Right atrium auricular region (tissue), 2 donors: ENCODE measurements at regions not wholly inside any gene's neighbourhood (a gene's known extent, or its start where the extent isn't known, plus 50 kb on each side); places are given as distances from the start of the nearest gene placed in this dataset.

Experiments
- DNase-seq: peaks from one replicate; pipeline ENCODE4 v3.0.0-alpha.2; 2019; ENCODE audit warnings: low spot score
- H3K27ac ChIP-seq, 2 donors: fragments of 200-600 bp; sonication (generic); 1 replicate in 1 of 2; 2 replicates in 1 of 2; pipeline ENCODE4 v1.5.1; 2016 to 2019
- H3K27me3 ChIP-seq, 2 donors: fragments of 200-600 bp; sonication (generic); one replicate each; pipeline versions ENCODE4 v1.5.1 to v1.6.0; 2017 to 2019
- H3K36me3 ChIP-seq: fragments of 200-600 bp; sonication (generic); one replicate; pipeline ENCODE4 v1.5.1; 2016
- H3K4me1 ChIP-seq, 2 donors: fragments of 200-600 bp; sonication (generic); one replicate each; pipeline versions ENCODE4 v1.5.1 to v1.6.0; 2017 to 2019
- H3K4me3 ChIP-seq, 2 donors: fragments of 200-600 bp; sonication (generic); 1 replicate in 1 of 2; 2 replicates in 1 of 2; pipeline ENCODE4 v1.5.1; 2017 to 2019; ENCODE audit warnings: mild to moderate bottlenecking in 1 of 2, moderate library complexity in 1 of 2
- H3K9me3 ChIP-seq, 2 donors: fragments of 200-600 bp; sonication (generic); one replicate each; pipeline ENCODE4 v1.5.1; 2019
- CTCF ChIP-seq, 2 donors: fragments of 200-600 bp; sonication (generic); IDR thresholded peaks; one replicate each; pipeline ENCODE4 v1.5.1; 2019; ENCODE audit warnings: antibody characterized with exemption in 2 of 2

- Histone ChIP-seq H3K9me3 (no peaks in the 10 kb centered on the region), H3K27ac (no peak overlapping the region), H3K27me3 (no peaks in the 10 kb centered on the region), H3K4me1 (no peaks in the 10 kb centered on the region), H3K36me3 (no peaks in the 10 kb centered on the region), H3K4me3 (no peak overlapping the region)
- TF ChIP-seq CTCF (IDR thresholded peaks at IDR 0.05), result no peak
- DNase-seq, result no peak
These were observed 91.5 kb upstream of the CRHR1 start for GRCh38 chr17:45692661-45693060.

- Histone ChIP-seq H3K27me3 (no peaks in the 10 kb centered on the region), H3K27ac (no peak overlapping the region)
- no peak for TF ChIP-seq CTCF (IDR thresholded peaks at IDR 0.05)
These were observed 90.3 kb upstream of the CRHR1 start for GRCh38 chr17:45693792-45694191.

GRCh38 chr17:45696442-45696841 lies 87.7 kb upstream of the CRHR1 start:
- no peaks in the 10 kb centered on the region for H3K9me3 ChIP-seq
- H3K27ac ChIP-seq, result no peak overlapping the region
- no peaks in the 10 kb centered on the region for H3K36me3 ChIP-seq
- no peak for TF ChIP-seq CTCF (IDR thresholded peaks at IDR 0.05)
- DNase-seq, result no peak
- no peak overlapping the region for H3K4me3 ChIP-seq
- no peaks in the 10 kb centered on the region for H3K4me1 ChIP-seq
- H3K27me3 ChIP-seq, result no peaks in the 10 kb centered on the region

More at GRCh38 chr17:45693792-45694191, 90.3 kb upstream of the CRHR1 start:
- H3K36me3 ChIP-seq, result no peaks in the 10 kb centered on the region
- H3K9me3 ChIP-seq, result no peaks in the 10 kb centered on the region
- no peak overlapping the region for H3K4me3 ChIP-seq
- no peak for DNase-seq
- no peaks in the 10 kb centered on the region for H3K4me1 ChIP-seq

GRCh38 chr17:45697076-45697475 lies 87.0 kb upstream of the CRHR1 start:
- DNase-seq, result no peak
- Histone ChIP-seq H3K27ac (no peak overlapping the region), H3K36me3 (no peaks in the 10 kb centered on the region), H3K9me3 (no peaks in the 10 kb centered on the region), H3K27me3 (no peaks in the 10 kb centered on the region), H3K4me3 (no peak overlapping the region), H3K4me1 (no peaks in the 10 kb centered on the region)
- TF ChIP-seq CTCF (IDR thresholded peaks at IDR 0.05), result no peak

GRCh38 chr17:45700171-45701090 lies 83.7 kb upstream of the CRHR1 start:
- Histone ChIP-seq H3K36me3 (no peaks in the 10 kb centered on the region), H3K9me3 (no peaks in the 10 kb centered on the region), H3K4me3 (no peak overlapping the region), H3K27me3 (no peaks in the 10 kb centered on the region), H3K4me1 (no peaks in the 10 kb centered on the region), H3K27ac (no peak overlapping the region)
- no peak for DNase-seq
- no peak for TF ChIP-seq CTCF (IDR thresholded peaks at IDR 0.05)
